Coronary artery (tissue), 2 donors: ENCODE measurements at regions not wholly inside any gene's neighbourhood (a gene's known extent, or its start where the extent isn't known, plus 50 kb on each side); places are given as distances from the start of the nearest gene placed in this dataset.

Experiments used
- DNase-seq: peaks from one replicate; pipeline ENCODE4 v3.0.0-alpha.2; 2017; ENCODE audit warnings: low spot score
- H3K27ac ChIP-seq, 2 donors: fragments of 200-600 bp; sonication (generic); one replicate each; pipeline ENCODE4 v1.5.1; 2016 to 2019
- H3K4me3 ChIP-seq: fragments of 200-600 bp; sonication (generic); 2 replicates; pipeline ENCODE4 v1.5.1; 2016; ENCODE audit warnings: mild to moderate bottlenecking, moderate library complexity
- CTCF ChIP-seq: fragments of 200-600 bp; sonication (generic); IDR thresholded peaks from one replicate; pipeline ENCODE4 v1.5.1; 2019; ENCODE audit warnings: antibody characterized with exemption

GRCh38 chr11:70886676-70887541 lies 365.5 kb downstream of the SHANK2 start:
- H3K27ac ChIP-seq, result no peak overlapping the region
- no peak for DNase-seq
- no peak for TF ChIP-seq CTCF
- no peak overlapping the region for H3K4me3 ChIP-seq

- TF ChIP-seq CTCF, result no peak
- Histone ChIP-seq H3K27ac (no peak overlapping the region), H3K4me3 (no peak overlapping the region)
- DNase-seq, result no peak
These were observed 364.9 kb downstream of the SHANK2 start for GRCh38 chr11:70887542-70887827.

GRCh38 chr11:70888061-70888460 lies 364.3 kb downstream of the SHANK2 start:
- no peak for DNase-seq
- no peak overlapping the region for H3K4me3 ChIP-seq
- no peak for TF ChIP-seq CTCF
- no peak overlapping the region for H3K27ac ChIP-seq

GRCh38 chr11:70889411-70889810 lies 363.0 kb downstream of the SHANK2 start:
- Histone ChIP-seq H3K27ac (no peak overlapping the region), H3K4me3 (no peak overlapping the region)
- TF ChIP-seq CTCF, result no peak
- no peak for DNase-seq

GRCh38 chr11:70891844-70892380 lies 360.5 kb downstream of the SHANK2 start:
- H3K4me3 ChIP-seq, result no peak overlapping the region
- TF ChIP-seq CTCF, result no peak
- H3K27ac ChIP-seq, result no peak overlapping the region
- no peak for DNase-seq

- no peak overlapping the region for H3K4me3 ChIP-seq
These were observed 359.5 kb downstream of the SHANK2 start for GRCh38 chr11:70892889-70893288.

More at GRCh38 chr11:70892889-70893288, 359.5 kb downstream of the SHANK2 start:
- DNase-seq, result no peak
- TF ChIP-seq CTCF, result no peak
- no peak overlapping the region for H3K27ac ChIP-seq
